HepG2 (cell line): ENCODE measurements at regions not wholly inside any gene's neighbourhood (a gene's known extent, or its start where the extent isn't known, plus 50 kb on each side); places are given as distances from the start of the nearest gene placed in this dataset.

Experiments used
- ATAC-seq: fragments of 200-7000 bp; cut with Tn5 transposase; 3 replicates; pipeline ENCODE4 v1.9.1; 2020; ENCODE audit warnings: mild to moderate bottlenecking, moderate library complexity
- BruUV-seq: library from RNA; stranded (reverse); fragments of 400-500 nt; replicated peaks from 2 replicates; lab custom pipeline; 2021; lab: Mats Ljungman, UMichigan
- CTCF ChIA-PET: fragments of 300-600 bp; formaldehyde crosslinking; extraction: SDS; loops from one replicate; lab custom pipeline; 2021; ENCODE audit warnings: low total read pairs, inconsistent platforms, low intra/inter-chr PET ratio; lab: Yijun Ruan, JAX
- POLR2A ChIA-PET: fragments of 350-600 bp; sonication (Branson Sonifier 250); formaldehyde crosslinking; loops from one replicate; lab custom pipeline; 2020; ENCODE audit warnings: antibody characterized with exemption, inconsistent platforms; lab: Yijun Ruan, JAX
- DNase-seq: peaks from one replicate; pipeline ENCODE4 v3.0.0-alpha.2; 2015; ENCODE audit warnings: low spot score
- FAIRE-seq: peaks from 3 replicates; lab custom pipeline; 2011; peaks lifted over from hg19 to GRCh38; lab: Jason Lieb, UNC
- H2AFZ ChIP-seq: one replicate; pipeline ENCODE4 v1.6.1; 2011; ENCODE audit warnings: low read length, inconsistent platforms
- H3K27ac ChIP-seq: fragments of 300-600 bp; 3 replicates; pipeline ENCODE4 v1.8.0; 2011; ENCODE audit warnings: mixed run types, mild to moderate bottlenecking, mixed read lengths, low read length, inconsistent platforms; ENCODE audit not compliant: insufficient read depth; ENCODE audit errors: extremely low read length
- H3K27me3 ChIP-seq, 2 experiments: fragments of 200-600 bp in 1 of 2; 2 replicates in 1 of 2; 3 replicates in 1 of 2; pipeline versions ENCODE4 v1.6.0 to v1.8.0; 2011; ENCODE audit warnings: low read length in 2 of 2, mild to moderate bottlenecking in 2 of 2, moderate library complexity in 2 of 2, inconsistent platforms in 1 of 2; ENCODE audit not compliant: insufficient read depth in 2 of 2, control insufficient read depth in 1 of 2
- H3K36me3 ChIP-seq, 2 experiments: fragments of 200-600 bp in 1 of 2; replicated peaks in 1 of 2; 2 replicates in 1 of 2; 3 replicates in 1 of 2; pipeline versions ENCODE4 v1.5.1 to v1.8.0; 2011; ENCODE audit warnings: low read length in 2 of 2, inconsistent platforms in 1 of 2; ENCODE audit not compliant: insufficient read depth in 2 of 2, control insufficient read depth in 1 of 2
- H3K4me1 ChIP-seq: 2 replicates; pipeline ENCODE4 v1.5.1; 2012; ENCODE audit warnings: low read length, inconsistent platforms; ENCODE audit not compliant: insufficient read depth
- H3K4me2 ChIP-seq: 2 replicates; pipeline ENCODE4 v1.6.0; 2011; ENCODE audit warnings: low read depth, low read length, inconsistent platforms
- H3K4me3 ChIP-seq, 3 experiments: fragments of 200-600 bp in 1 of 3; sonication (generic), shearing (Covaris generic) in 1 of 3; replicated peaks in 1 of 3; 2 replicates each; pipeline ENCODE4 v1.5.1; 2011 to 2016; ENCODE audit warnings: low read length in 3 of 3, inconsistent platforms in 2 of 3, low read depth in 2 of 3, mild to moderate bottlenecking in 2 of 3, control low read depth in 1 of 3, mixed read lengths in 1 of 3; ENCODE audit not compliant: insufficient read depth in 1 of 3
- H3K79me2 ChIP-seq: one replicate; pipeline ENCODE4 v1.6.1; 2011; ENCODE audit warnings: low read length, inconsistent platforms; ENCODE audit not compliant: insufficient read depth
- H3K9ac ChIP-seq: 2 replicates; pipeline ENCODE4 v1.6.0; 2011; ENCODE audit warnings: mild to moderate bottlenecking, low read depth, low read length, inconsistent platforms; ENCODE audit not compliant: insufficient read depth
- H3K9me3 ChIP-seq: 2 replicates; pipeline ENCODE4 v1.5.1; 2012; ENCODE audit warnings: mild to moderate bottlenecking, low read length
- H4K20me1 ChIP-seq: 2 replicates; pipeline ENCODE4 v1.6.0; 2011; ENCODE audit warnings: inconsistent platforms, mild to moderate bottlenecking, low read length, moderate library complexity; ENCODE audit not compliant: insufficient read depth
- EED ChIP-seq: sonication (generic); formaldehyde crosslinking; IDR thresholded peaks from 2 replicates; pipeline ENCODE4 v1.5.0; 2020; ENCODE audit warnings: mild to moderate bottlenecking, missing genetic modification reagents
- HNF1B ChIP-seq: sonication (generic); formaldehyde crosslinking; IDR thresholded peaks from 2 replicates; pipeline ENCODE4 v1.5.1; 2020; ENCODE audit warnings: mild to moderate bottlenecking, moderate library complexity, missing genetic modification reagents
- HNRNPLL ChIP-seq: fragments of 200-400 bp; formaldehyde crosslinking; IDR thresholded peaks from 2 replicates; pipeline ENCODE4 v1.6.1; 2017; ENCODE audit warnings: mild to moderate bottlenecking, low read depth, low read length; ENCODE audit not compliant: poor library complexity, severe bottlenecking
- KLF12 ChIP-seq: sonication (generic); formaldehyde crosslinking; IDR thresholded peaks from 2 replicates; pipeline ENCODE4 v1.4.0; 2020; ENCODE audit warnings: missing genetic modification reagents, borderline replicate concordance
- MEIS1 ChIP-seq: sonication (generic); formaldehyde crosslinking; IDR thresholded peaks from 2 replicates; pipeline ENCODE4 v1.9.0; 2021; ENCODE audit warnings: mild to moderate bottlenecking, missing genetic modification reagents, moderate library complexity, borderline replicate concordance
- MIER3 ChIP-seq: IDR thresholded peaks from 2 replicates; pipeline ENCODE4 v1.6.1; 2016; ENCODE audit warnings: missing compliant biosample characterization, borderline replicate concordance
- NFRKB ChIP-seq: fragments of 450-650 bp; IDR thresholded peaks from 2 replicates; pipeline ENCODE4 v1.6.1; 2017
- PHF5A ChIP-seq: IDR thresholded peaks from one replicate; pipeline ENCODE4 v1.6.1; 2018; ENCODE audit warnings: low read depth, missing genetic modification reagents; ENCODE audit not compliant: unreplicated experiment
- PRMT3 ChIP-seq: sonication (generic); formaldehyde crosslinking; IDR thresholded peaks from 2 replicates; pipeline ENCODE4 v1.8.1; 2022; ENCODE audit warnings: low read depth, mild to moderate bottlenecking, moderate library complexity, missing genetic modification reagents, borderline replicate concordance
- SUZ12 ChIP-seq: fragments of 150-350 bp; IDR thresholded peaks from 2 replicates; pipeline ENCODE4 v1.6.1; 2014; ENCODE audit warnings: low read depth, low read length
- TOPORS ChIP-seq: sonication (generic); formaldehyde crosslinking; IDR thresholded peaks from 2 replicates; pipeline ENCODE4 v1.8.0; 2023; ENCODE audit warnings: mild to moderate bottlenecking, missing genetic modification reagents
- ZNF235 ChIP-seq: sonication (generic); formaldehyde crosslinking; IDR thresholded peaks from 2 replicates; pipeline ENCODE4 v1.8.1; 2023; ENCODE audit warnings: mild to moderate bottlenecking, missing genetic modification reagents, borderline replicate concordance
- ZNF510 ChIP-seq: sonication (generic); formaldehyde crosslinking; IDR thresholded peaks from 2 replicates; pipeline ENCODE4 v1.4.0; 2020; ENCODE audit warnings: low read depth, mild to moderate bottlenecking, missing genetic modification reagents
- ZNF704 ChIP-seq: sonication (generic); formaldehyde crosslinking; IDR thresholded peaks from 2 replicates; pipeline ENCODE4 v1.8.1; 2023; ENCODE audit warnings: mild to moderate bottlenecking, inconsistent platforms, moderate library complexity, missing genetic modification reagents, borderline replicate concordance
- ZSCAN20 ChIP-seq: sonication (generic); formaldehyde crosslinking; IDR thresholded peaks from 2 replicates; pipeline ENCODE4 v1.4.0; 2020; ENCODE audit warnings: missing genetic modification reagents, mild to moderate bottlenecking, borderline replicate concordance
- WGBS: methylation state at CpG from one replicate; pipeline ENCODE4 v1.1.6; 2017; ENCODE audit warnings: low lambda C conversion rate; 5-methylcytosine and 5-hydroxymethylcytosine counted together
- in situ Hi-C: cut with HindIII; loops from 2 replicates; pipeline ENCODE4 v1.10.0; 2017; ENCODE audit warnings: low pct_unique_long_range_greater_than_20kb; ENCODE audit not compliant: extremely low pct_ligation_motif_present
- intact Hi-C: fragments of 100-400 bp; cut with micrococcal nuclease; formaldehyde crosslinking; loops from one replicate; pipeline ENCODE4 v1.10.0; 2022; ENCODE audit not compliant: unreplicated experiment
- TF ChIP-seq, protein P1 (sequence below), 2 experiments: IDR thresholded peaks; 2 replicates each; pipeline ENCODE4 v1.6.1; 2011 to 2012; ENCODE audit warnings: low read length in 2 of 2, borderline replicate concordance in 1 of 2, low read depth in 1 of 2, mild to moderate bottlenecking in 1 of 2, moderate library complexity in 1 of 2
- TF ChIP-seq, protein P2 (sequence below): sonication (generic); formaldehyde crosslinking; IDR thresholded peaks from 2 replicates; pipeline ENCODE4 v1.5.0; 2020; ENCODE audit warnings: mild to moderate bottlenecking, missing genetic modification reagents

DNA sequence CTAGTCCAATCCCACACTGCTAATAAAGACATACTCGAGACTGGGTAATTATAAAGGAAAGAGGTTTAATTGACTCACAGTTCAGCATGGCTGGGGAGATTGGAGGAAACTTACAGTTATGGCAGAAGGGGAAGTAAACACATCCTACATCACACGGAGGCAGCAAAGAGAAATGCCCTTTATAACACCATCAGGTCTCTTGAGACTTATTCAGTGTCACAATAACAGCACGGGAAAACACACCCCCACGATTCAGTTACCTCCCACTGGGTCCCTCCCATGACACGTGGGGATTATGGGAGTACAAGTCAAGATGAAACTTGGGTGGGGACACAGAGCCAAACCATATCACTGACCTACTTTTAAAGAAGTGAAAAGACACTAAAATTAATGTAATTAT is 1130.4 kb upstream of the SLC10A2 start:
- Histone ChIP-seq H3K27me3 (no peaks in the 10 kb centered on the region), H3K79me2 (no peaks in the 10 kb centered on the region), H3K4me2 (no peak overlapping the region), H2AFZ (no peak overlapping the region), H4K20me1 (no peaks in the 10 kb centered on the region), H3K9me3 (peaks cover 41% of the 10 kb centered on the region), H3K27ac (no peak overlapping the region), H3K4me3 (no peak overlapping the region), H3K4me1 (no peaks in the 10 kb centered on the region), H3K9ac (no peak overlapping the region), H3K36me3 (no peaks in the 10 kb centered on the region)
- ATAC-seq (no peak), DNase-seq (no peak), FAIRE-seq (no peak)
- 0% methylated on average over 5 of the region's 5 CpGs for WGBS
- in situ Hi-C loops (no loop called here), intact Hi-C loops (no loop called here)
- TF ChIP-seq NFRKB, result no peak
- no peak for TF ChIP-seq HNRNPLL
- TF ChIP-seq, protein P1, sequence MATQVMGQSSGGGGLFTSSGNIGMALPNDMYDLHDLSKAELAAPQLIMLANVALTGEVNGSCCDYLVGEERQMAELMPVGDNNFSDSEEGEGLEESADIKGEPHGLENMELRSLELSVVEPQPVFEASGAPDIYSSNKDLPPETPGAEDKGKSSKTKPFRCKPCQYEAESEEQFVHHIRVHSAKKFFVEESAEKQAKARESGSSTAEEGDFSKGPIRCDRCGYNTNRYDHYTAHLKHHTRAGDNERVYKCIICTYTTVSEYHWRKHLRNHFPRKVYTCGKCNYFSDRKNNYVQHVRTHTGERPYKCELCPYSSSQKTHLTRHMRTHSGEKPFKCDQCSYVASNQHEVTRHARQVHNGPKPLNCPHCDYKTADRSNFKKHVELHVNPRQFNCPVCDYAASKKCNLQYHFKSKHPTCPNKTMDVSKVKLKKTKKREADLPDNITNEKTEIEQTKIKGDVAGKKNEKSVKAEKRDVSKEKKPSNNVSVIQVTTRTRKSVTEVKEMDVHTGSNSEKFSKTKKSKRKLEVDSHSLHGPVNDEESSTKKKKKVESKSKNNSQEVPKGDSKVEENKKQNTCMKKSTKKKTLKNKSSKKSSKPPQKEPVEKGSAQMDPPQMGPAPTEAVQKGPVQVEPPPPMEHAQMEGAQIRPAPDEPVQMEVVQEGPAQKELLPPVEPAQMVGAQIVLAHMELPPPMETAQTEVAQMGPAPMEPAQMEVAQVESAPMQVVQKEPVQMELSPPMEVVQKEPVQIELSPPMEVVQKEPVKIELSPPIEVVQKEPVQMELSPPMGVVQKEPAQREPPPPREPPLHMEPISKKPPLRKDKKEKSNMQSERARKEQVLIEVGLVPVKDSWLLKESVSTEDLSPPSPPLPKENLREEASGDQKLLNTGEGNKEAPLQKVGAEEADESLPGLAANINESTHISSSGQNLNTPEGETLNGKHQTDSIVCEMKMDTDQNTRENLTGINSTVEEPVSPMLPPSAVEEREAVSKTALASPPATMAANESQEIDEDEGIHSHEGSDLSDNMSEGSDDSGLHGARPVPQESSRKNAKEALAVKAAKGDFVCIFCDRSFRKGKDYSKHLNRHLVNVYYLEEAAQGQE (IDR thresholded peaks at IDR 0.05; ENCODE audit: borderline replicate concordance in 1 of 2, low read depth in 1 of 2, low read length in 2 of 2), result no peak
- no peak for TF ChIP-seq SUZ12
- TF ChIP-seq PHF5A, result no peak
- no peak for TF ChIP-seq MEIS1 (CRISPR knock-in tag)
- no peak for TF ChIP-seq KLF12 (CRISPR knock-in tag)
- TF ChIP-seq HNF1B (CRISPR knock-in tag), result no peak
- no peak for TF ChIP-seq ZNF235 (CRISPR knock-in tag)
- TF ChIP-seq MIER3 (CRISPR knock-in tag), result no peak
- no peak for TF ChIP-seq ZNF510
- TF ChIP-seq, protein P2, sequence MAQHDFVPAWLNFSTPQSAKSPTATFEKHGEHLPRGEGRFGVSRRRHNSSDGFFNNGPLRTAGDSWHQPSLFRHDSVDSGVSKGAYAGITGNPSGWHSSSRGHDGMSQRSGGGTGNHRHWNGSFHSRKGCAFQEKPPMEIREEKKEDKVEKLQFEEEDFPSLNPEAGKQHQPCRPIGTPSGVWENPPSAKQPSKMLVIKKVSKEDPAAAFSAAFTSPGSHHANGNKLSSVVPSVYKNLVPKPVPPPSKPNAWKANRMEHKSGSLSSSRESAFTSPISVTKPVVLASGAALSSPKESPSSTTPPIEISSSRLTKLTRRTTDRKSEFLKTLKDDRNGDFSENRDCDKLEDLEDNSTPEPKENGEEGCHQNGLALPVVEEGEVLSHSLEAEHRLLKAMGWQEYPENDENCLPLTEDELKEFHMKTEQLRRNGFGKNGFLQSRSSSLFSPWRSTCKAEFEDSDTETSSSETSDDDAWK (CRISPR knock-in tag), result no peak
- no peak for TF ChIP-seq PRMT3
- TF ChIP-seq ZSCAN20 (CRISPR knock-in tag), result no peak
- no peak for TF ChIP-seq TOPORS (CRISPR knock-in tag)
- no peak for TF ChIP-seq ZNF704 (CRISPR knock-in tag)
- no peak for TF ChIP-seq EED
- ChIA-PET CTCF (no interaction called here), POLR2A (no interaction called here)
- BruUV-seq, result no TSS peak
